Keratinocyte (primary cell): ENCODE measurements at regions not wholly inside any gene's neighbourhood (a gene's known extent, or its start where the extent isn't known, plus 50 kb on each side); places are given as distances from the start of the nearest gene placed in this dataset.

Experiments used
- DNase-seq: peaks from one replicate; pipeline ENCODE4 v3.0.0-alpha.2; 2011; ENCODE audit warnings: low read depth, missing footprints, low spot score
- FAIRE-seq: peaks from 2 replicates; lab custom pipeline; 2011; peaks lifted over from hg19 to GRCh38; lab: Jason Lieb, UNC
- H2AFZ ChIP-seq: 2 replicates; pipeline ENCODE4 v1.6.0; 2012; ENCODE audit warnings: low read length, control low read depth, inconsistent platforms; ENCODE audit not compliant: control insufficient read depth
- H3K27ac ChIP-seq: 2 replicates; pipeline ENCODE4 v1.5.1; 2011; ENCODE audit warnings: low read length; ENCODE audit not compliant: control insufficient read depth, insufficient read depth
- H3K27me3 ChIP-seq: 3 replicates; pipeline ENCODE4 v1.6.0; 2011; ENCODE audit warnings: low read length; ENCODE audit not compliant: control insufficient read depth, insufficient read depth; ENCODE audit errors: extremely low read depth
- H3K36me3 ChIP-seq, 2 experiments: 2 replicates in 1 of 2; 3 replicates in 1 of 2; pipeline ENCODE4 v1.5.1; 2011; ENCODE audit warnings: low read length in 2 of 2, mild to moderate bottlenecking in 1 of 2; ENCODE audit not compliant: control insufficient read depth in 2 of 2, insufficient read depth in 2 of 2; ENCODE audit errors: extremely low read depth in 1 of 2
- H3K4me1 ChIP-seq: 3 replicates; pipeline ENCODE4 v1.5.1; 2011; ENCODE audit warnings: low read length; ENCODE audit not compliant: control insufficient read depth, insufficient read depth; ENCODE audit errors: extremely low read depth
- H3K4me2 ChIP-seq: 3 replicates; pipeline ENCODE4 v1.6.0; 2011; ENCODE audit warnings: low read depth, low read length; ENCODE audit not compliant: control insufficient read depth, insufficient read depth; ENCODE audit errors: extremely low read depth
- H3K4me3 ChIP-seq, 3 experiments: fragments of 200-600 bp in 1 of 3; sonication (generic) in 1 of 3; 2 replicates in 2 of 3; 3 replicates in 1 of 3; pipeline ENCODE4 v1.5.1; 2011 to 2016; ENCODE audit warnings: low read length in 3 of 3, mild to moderate bottlenecking in 3 of 3, control low read depth in 2 of 3, inconsistent platforms in 1 of 3, low read depth in 1 of 3, mixed read lengths in 1 of 3, mixed run types in 1 of 3, moderate library complexity in 1 of 3; ENCODE audit not compliant: control insufficient read depth in 2 of 3, insufficient read depth in 2 of 3; ENCODE audit errors: extremely low read depth in 1 of 3
- H3K79me2 ChIP-seq: 2 replicates; pipeline ENCODE4 v1.6.0; 2012; ENCODE audit warnings: low read length; ENCODE audit not compliant: control insufficient read depth, insufficient read depth
- H3K9ac ChIP-seq: 3 replicates; pipeline ENCODE4 v1.6.0; 2011; ENCODE audit warnings: low read length; ENCODE audit not compliant: control insufficient read depth, insufficient read depth; ENCODE audit errors: extremely low read depth
- H3K9me1 ChIP-seq: 3 replicates; pipeline ENCODE4 v1.6.0; 2011; ENCODE audit warnings: low read length; ENCODE audit not compliant: control insufficient read depth, insufficient read depth; ENCODE audit errors: extremely low read depth
- H3K9me3 ChIP-seq: 2 replicates; pipeline ENCODE4 v1.5.1; 2012; ENCODE audit warnings: low read depth, low read length; ENCODE audit not compliant: control insufficient read depth
- H4K20me1 ChIP-seq: 3 replicates; pipeline ENCODE4 v1.6.0; 2011; ENCODE audit warnings: low read length; ENCODE audit not compliant: control insufficient read depth, insufficient read depth; ENCODE audit errors: extremely low read depth
- CTCF ChIP-seq, 3 experiments: IDR thresholded peaks in 1 of 3; conservative IDR thresholded peaks in 1 of 3; optimal IDR thresholded peaks in 1 of 3; 2 replicates in 2 of 3; 3 replicates in 1 of 3; pipeline versions ENCODE3 to v1.5.1; 2011; ENCODE audit warnings: low read length in 3 of 3, mild to moderate bottlenecking in 3 of 3, moderate library complexity in 2 of 3, control low read depth in 1 of 3, inconsistent platforms in 1 of 3; ENCODE audit not compliant: insufficient read depth in 2 of 3; ENCODE audit errors: extremely low read depth in 1 of 3
- EZH2 ChIP-seq: IDR thresholded peaks from one replicate; pipeline ENCODE4 v1.6.1; 2012; ENCODE audit warnings: inconsistent platforms, mild to moderate bottlenecking, low read length, moderate library complexity
- dilution Hi-C: fragments of 300-500 bp; cut with MboI; formaldehyde crosslinking; loops from one replicate; pipeline ENCODE4 v1.7.0; 2020; ENCODE audit warnings: low sequenced_read_pairs; ENCODE audit not compliant: extremely low pct_ligation_motif_present

GRCh38 chr2:7619203-7619970, 702.2 kb downstream of the RNF144A start:
- no peak for DNase-seq
- Histone ChIP-seq H3K9ac (no peak overlapping the region), H3K27me3 (no peaks in the 10 kb centered on the region), H3K4me2 (no peak overlapping the region), H3K9me3 (no peaks in the 10 kb centered on the region), H4K20me1 (no peaks in the 10 kb centered on the region), H3K36me3 (no peaks in the 10 kb centered on the region), H3K9me1 (no peaks in the 10 kb centered on the region), H2AFZ (no peak overlapping the region), H3K79me2 (no peaks in the 10 kb centered on the region), H3K27ac (no peak overlapping the region), H3K4me3 (no peak overlapping the region), H3K4me1 (no peaks in the 10 kb centered on the region)
- no peak for FAIRE-seq
- no peak for TF ChIP-seq EZH2
- no peak for TF ChIP-seq CTCF (optimal IDR thresholded peaks at IDR 0.05 in 1 of 3, IDR thresholded peaks at IDR 0.05 in 1 of 3, conservative IDR thresholded peaks at IDR 0.05 in 1 of 3; ENCODE audit: extremely low read depth in 1 of 3, insufficient read depth in 2 of 3, low read length in 3 of 3)
- dilution Hi-C loops, result no loop called here

GRCh38 chr2:7620255-7620654, 703.0 kb downstream of the RNF144A start:
- H3K9me1 ChIP-seq, result no peaks in the 10 kb centered on the region
- H3K79me2 ChIP-seq, result no peaks in the 10 kb centered on the region
- FAIRE-seq (no peak), DNase-seq (no peak)
- dilution Hi-C loops, result no loop called here
- no peak overlapping the region for H3K4me2 ChIP-seq
- H3K9me3 ChIP-seq, result no peaks in the 10 kb centered on the region
- H2AFZ ChIP-seq, result no peak overlapping the region
- no peaks in the 10 kb centered on the region for H4K20me1 ChIP-seq
- H3K9ac ChIP-seq, result no peak overlapping the region
- H3K4me1 ChIP-seq, result no peaks in the 10 kb centered on the region
- H3K36me3 ChIP-seq, result no peaks in the 10 kb centered on the region
- no peak overlapping the region for H3K4me3 ChIP-seq
- TF ChIP-seq EZH2, result no peak
- TF ChIP-seq CTCF (optimal IDR thresholded peaks at IDR 0.05 in 1 of 3, IDR thresholded peaks at IDR 0.05 in 1 of 3, conservative IDR thresholded peaks at IDR 0.05 in 1 of 3; ENCODE audit: extremely low read depth in 1 of 3, insufficient read depth in 2 of 3, low read length in 3 of 3), result no peak
- no peak overlapping the region for H3K27ac ChIP-seq
- H3K27me3 ChIP-seq, result no peaks in the 10 kb centered on the region
